H1 (cell line): ENCODE measurements at regions not wholly inside any gene's neighbourhood (a gene's known extent, or its start where the extent isn't known, plus 50 kb on each side); places are given as distances from the start of the nearest gene placed in this dataset.

ENCODE experiments used
- ATF2 ChIP-seq: IDR thresholded peaks from 2 replicates; pipeline ENCODE4 v1.6.1; 2012; ENCODE audit warnings: low read length, inconsistent platforms
- HDAC2 ChIP-seq, 2 experiments: fragments of 300-600 bp in 1 of 2; sonication (generic) in 1 of 2; IDR thresholded peaks; 2 replicates each; pipeline ENCODE4 v1.6.1; 2011 to 2012; ENCODE audit warnings: low read depth in 2 of 2, low read length in 2 of 2, mild to moderate bottlenecking in 2 of 2, moderate library complexity in 2 of 2, borderline replicate concordance in 1 of 2, inconsistent platforms in 1 of 2
- JUN ChIP-seq: IDR thresholded peaks from 2 replicates; pipeline ENCODE4 v1.6.1; 2011; ENCODE audit warnings: low read depth, mild to moderate bottlenecking, improper control_type of control experiment, low read length
- JUND ChIP-seq: IDR thresholded peaks from 2 replicates; pipeline ENCODE4 v1.6.1; 2011; ENCODE audit warnings: mild to moderate bottlenecking, improper control_type of control experiment, low read length
- NRF1 ChIP-seq: IDR thresholded peaks from 2 replicates; pipeline ENCODE4 v1.6.1; 2011; ENCODE audit warnings: mild to moderate bottlenecking, low read depth, low read length, improper control_type of control experiment
- POLR2A ChIP-seq, 2 experiments: IDR thresholded peaks; 1 replicate in 1 of 2; 2 replicates in 1 of 2; pipeline ENCODE4 v1.6.1; 2011; ENCODE audit warnings: low read depth in 2 of 2, low read length in 2 of 2, mild to moderate bottlenecking in 2 of 2; ENCODE audit errors: control extremely low read depth in 1 of 2
- RNF2 ChIP-seq: fragments of 200-900, 300-1000 bp; sonication (generic); IDR thresholded peaks from 2 replicates; pipeline ENCODE4 v1.7.1; 2016; ENCODE audit warnings: borderline replicate concordance, low read depth, mild to moderate bottlenecking, antibody characterized with exemption, low read length; ENCODE audit not compliant: poor library complexity, severe bottlenecking; ENCODE audit errors: missing control alignments
- SIN3A ChIP-seq, 2 experiments: IDR thresholded peaks in 1 of 2; conservative IDR thresholded peaks in 1 of 2; 2 replicates each; pipeline ENCODE4 v1.6.1; 2011 to 2012; ENCODE audit warnings: low read length in 2 of 2, improper control_type of control experiment in 1 of 2, low read depth in 1 of 2, mild to moderate bottlenecking in 1 of 2

DNA sequence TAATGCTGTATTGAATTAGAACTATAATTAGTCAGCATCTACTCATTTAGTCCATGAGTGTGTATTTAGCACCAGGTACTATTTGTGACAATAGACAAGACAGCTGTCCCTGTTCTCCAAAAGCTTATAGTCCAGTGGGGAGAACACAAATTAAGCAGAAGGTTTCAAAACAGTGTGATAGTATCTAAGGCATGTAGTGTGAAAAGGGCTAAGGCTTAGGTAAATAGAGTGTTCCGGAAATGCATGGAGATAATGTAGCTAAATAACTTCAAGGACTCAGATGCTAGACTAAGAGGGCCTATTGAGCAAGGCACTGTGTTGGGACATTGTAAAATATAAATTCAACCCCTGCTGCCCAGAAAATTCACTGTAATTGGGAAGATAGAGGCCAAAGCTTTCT, 144.1 kb upstream of the MIR17HG start (continued):
- no peak for TF ChIP-seq ATF2
- TF ChIP-seq NRF1, result no peak
- no peak for TF ChIP-seq JUN
- no peak for TF ChIP-seq JUND
- no peak for TF ChIP-seq HDAC2 (IDR thresholded peaks at IDR 0.05; ENCODE audit: borderline replicate concordance in 1 of 2, low read depth in 2 of 2, low read length in 2 of 2)
- no peak for TF ChIP-seq POLR2A (IDR thresholded peaks at IDR 0.05; ENCODE audit: control extremely low read depth in 1 of 2, low read depth in 2 of 2, low read length in 2 of 2)
- no peak for TF ChIP-seq SIN3A (conservative IDR thresholded peaks at IDR 0.05 in 1 of 2, IDR thresholded peaks at IDR 0.05 in 1 of 2; ENCODE audit: low read depth in 1 of 2, low read length in 2 of 2)
- no peak for TF ChIP-seq RNF2
- TF ChIP-seq, all 59 proteins: peak for 0
